DND-41 (cell line): ENCODE measurements at regions not wholly inside any gene's neighbourhood (a gene's known extent, or its start where the extent isn't known, plus 50 kb on each side); places are given as distances from the start of the nearest gene placed in this dataset.

Experiments
- ATAC-seq: fragments of 200-7000 bp; cut with Tn5 transposase; 3 replicates; pipeline ENCODE4 v1.9.1; 2021; ENCODE audit warnings: low read depth; ENCODE audit not compliant: insufficient read depth
- DNase-seq: peaks from one replicate; pipeline ENCODE4 v3.0.0-alpha.2; 2020
- H2AFZ ChIP-seq: 2 replicates; pipeline ENCODE4 v1.6.0; 2012; ENCODE audit warnings: low read depth, low read length
- H3K27ac ChIP-seq: 2 replicates; pipeline ENCODE4 v1.5.1; 2012; ENCODE audit warnings: low read length, inconsistent platforms
- H3K27me3 ChIP-seq: fragments of 200-600 bp; sonication (generic); 2 replicates; pipeline ENCODE4 v1.6.0; 2012; ENCODE audit warnings: low read length, mild to moderate bottlenecking, inconsistent platforms; ENCODE audit not compliant: insufficient read depth, poor library complexity
- H3K36me3 ChIP-seq: 2 replicates; pipeline ENCODE4 v1.5.1; 2012; ENCODE audit warnings: low read length, inconsistent platforms; ENCODE audit not compliant: insufficient read depth
- H3K4me1 ChIP-seq: 2 replicates; pipeline ENCODE4 v1.5.1; 2012; ENCODE audit warnings: mild to moderate bottlenecking, low read length; ENCODE audit not compliant: insufficient read depth
- H3K4me2 ChIP-seq: 2 replicates; pipeline ENCODE4 v1.6.0; 2012; ENCODE audit warnings: mild to moderate bottlenecking, moderate library complexity, low read length, inconsistent platforms; ENCODE audit not compliant: insufficient read depth
- H3K4me3 ChIP-seq, 2 experiments: fragments of 200-600 bp in 1 of 2; shearing (Covaris generic) in 1 of 2; 2 replicates each; pipeline ENCODE4 v1.5.1; 2012 to 2016; ENCODE audit warnings: inconsistent platforms in 2 of 2, low read length in 2 of 2, mild to moderate bottlenecking in 2 of 2, low read depth in 1 of 2, moderate library complexity in 1 of 2
- H3K79me2 ChIP-seq: 2 replicates; pipeline ENCODE4 v1.6.0; 2012; ENCODE audit warnings: low read length, inconsistent platforms; ENCODE audit not compliant: insufficient read depth
- H3K9ac ChIP-seq: 2 replicates; pipeline ENCODE4 v1.6.0; 2012; ENCODE audit warnings: low read depth, mild to moderate bottlenecking, inconsistent platforms, low read length, moderate library complexity
- H3K9me3 ChIP-seq: 2 replicates; pipeline ENCODE4 v1.5.1; 2012; ENCODE audit warnings: low read length, moderate library complexity, mild to moderate bottlenecking, inconsistent platforms; ENCODE audit not compliant: insufficient read depth, severe bottlenecking
- H4K20me1 ChIP-seq: 2 replicates; pipeline ENCODE4 v1.6.0; 2012; ENCODE audit warnings: low read length; ENCODE audit not compliant: insufficient read depth
- CTCF ChIP-seq: IDR thresholded peaks from 2 replicates; pipeline ENCODE4 v1.5.1; 2012; ENCODE audit warnings: borderline replicate concordance, low read length, moderate library complexity, mild to moderate bottlenecking; ENCODE audit not compliant: poor library complexity, severe bottlenecking; ENCODE audit errors: extremely low read depth
- EZH2 ChIP-seq: IDR thresholded peaks from 3 replicates; pipeline ENCODE4 v1.6.1; 2012; ENCODE audit warnings: borderline replicate concordance, low read depth, mild to moderate bottlenecking, moderate library complexity, low read length, inconsistent platforms; ENCODE audit not compliant: severe bottlenecking

- H3K9me3 ChIP-seq: no peaks in the 10 kb centered on the region
- H3K4me2 ChIP-seq: no peak overlapping the region
- H3K27me3 ChIP-seq: no peaks in the 10 kb centered on the region
- H3K27ac ChIP-seq: no peak overlapping the region
- TF ChIP-seq CTCF (no peak), EZH2 (no peak)
- no peaks in the 10 kb centered on the region for H3K79me2 ChIP-seq
- H3K4me1 ChIP-seq: no peaks in the 10 kb centered on the region
- H4K20me1 ChIP-seq: no peaks in the 10 kb centered on the region
- H3K4me3 ChIP-seq: no peak overlapping the region
- DNase-seq: no peak
- no peaks in the 10 kb centered on the region for H3K36me3 ChIP-seq
- no peak overlapping the region for H2AFZ ChIP-seq
- H3K9ac ChIP-seq: no peak overlapping the region
- no peak for ATAC-seq
Measured at GRCh38 chr10:56606202-56606601, 245.1 kb upstream of the ZWINT start.

GRCh38 chr10:56605051-56605450 lies 244.0 kb upstream of the ZWINT start:
- Histone ChIP-seq H4K20me1 (no peaks in the 10 kb centered on the region), H3K4me1 (no peaks in the 10 kb centered on the region), H3K9ac (no peak overlapping the region), H3K27me3 (no peaks in the 10 kb centered on the region), H3K27ac (no peak overlapping the region), H3K9me3 (no peaks in the 10 kb centered on the region), H3K36me3 (no peaks in the 10 kb centered on the region), H3K4me3 (no peak overlapping the region), H3K4me2 (no peak overlapping the region), H3K79me2 (no peaks in the 10 kb centered on the region), H2AFZ (no peak overlapping the region)
- TF ChIP-seq CTCF (no peak), EZH2 (no peak)
- ATAC-seq: no peak
- no peak for DNase-seq

- Histone ChIP-seq H3K27ac (no peak overlapping the region), H3K9me3 (no peaks in the 10 kb centered on the region), H3K4me3 (no peak overlapping the region), H4K20me1 (no peaks in the 10 kb centered on the region), H3K9ac (no peak overlapping the region), H3K79me2 (no peaks in the 10 kb centered on the region), H3K4me1 (no peaks in the 10 kb centered on the region), H2AFZ (no peak overlapping the region), H3K4me2 (no peak overlapping the region), H3K36me3 (no peaks in the 10 kb centered on the region), H3K27me3 (no peaks in the 10 kb centered on the region)
- ATAC-seq: no peak
- TF ChIP-seq EZH2 (no peak), CTCF (no peak)
- DNase-seq: no peak
Measured at GRCh38 chr10:56604624-56605023, 243.6 kb upstream of the ZWINT start.

- TF ChIP-seq EZH2: no peak
- TF ChIP-seq CTCF: no peak
- no peak for DNase-seq
- H3K36me3 ChIP-seq: no peaks in the 10 kb centered on the region
- no peaks in the 10 kb centered on the region for H3K79me2 ChIP-seq
- no peak overlapping the region for H3K4me2 ChIP-seq
- H3K9ac ChIP-seq: no peak overlapping the region
- no peaks in the 10 kb centered on the region for H4K20me1 ChIP-seq
- H2AFZ ChIP-seq: no peak overlapping the region
- H3K4me3 ChIP-seq: no peak overlapping the region
- H3K27me3 ChIP-seq: no peaks in the 10 kb centered on the region
- no peak overlapping the region for H3K27ac ChIP-seq
- no peaks in the 10 kb centered on the region for H3K9me3 ChIP-seq
- no peaks in the 10 kb centered on the region for H3K4me1 ChIP-seq
- no peak for ATAC-seq
Measured at GRCh38 chr10:56599201-56599600, 238.1 kb upstream of the ZWINT start.
